CD8-positive, alpha-beta memory T cell (primary cell): ENCODE measurements at regions not wholly inside any gene's neighbourhood (a gene's known extent, or its start where the extent isn't known, plus 50 kb on each side); places are given as distances from the start of the nearest gene placed in this dataset.

Experiments
- CTCF ChIA-PET: fragments of 350-600 bp; sonication (Branson Sonifier 250); formaldehyde crosslinking; loops from one replicate; lab custom pipeline; 2021; ENCODE audit warnings: antibody characterized with exemption; lab: Charles Lee
- POLR2A ChIA-PET: fragments of 350-600 bp; sonication (Branson Sonifier 250); formaldehyde crosslinking; loops from one replicate; lab custom pipeline; 2021; ENCODE audit warnings: antibody characterized with exemption; lab: Charles Lee
- DNase-seq, 5 donors: peaks; one replicate each; pipeline versions ENCODE4 v3.0.0 to v3.0.0-alpha.2; 2020 to 2022; ENCODE audit warnings: mixed read lengths in 1 of 5
- H3K27ac ChIP-seq: one replicate; pipeline ENCODE4 v1.7.0; 2013; ENCODE audit warnings: low read depth, mild to moderate bottlenecking, low read length, moderate library complexity
- H3K27me3 ChIP-seq: 2 replicates; pipeline ENCODE4 v1.7.0; 2013; ENCODE audit warnings: low read length, mild to moderate bottlenecking; ENCODE audit not compliant: insufficient read depth, poor library complexity, severe bottlenecking
- H3K36me3 ChIP-seq: 2 replicates; pipeline ENCODE4 v1.7.0; 2013; ENCODE audit warnings: mild to moderate bottlenecking, low read length, moderate library complexity; ENCODE audit not compliant: insufficient read depth
- H3K4me1 ChIP-seq: 2 replicates; pipeline ENCODE4 v1.7.0; 2013; ENCODE audit warnings: mild to moderate bottlenecking, low read length, moderate library complexity; ENCODE audit not compliant: insufficient read depth
- H3K4me3 ChIP-seq: 2 replicates; pipeline ENCODE4 v1.7.0; 2013; ENCODE audit warnings: mild to moderate bottlenecking, low read length
- H3K9me3 ChIP-seq: 2 replicates; pipeline ENCODE4 v1.7.0; 2013; ENCODE audit warnings: mild to moderate bottlenecking, low read length
- H3K27ac Mint-ChIP-seq, 8 donors: one replicate each; pipeline ENCODE4 v1.8.0; 2020 to 2021; ENCODE audit warnings: mixed read lengths in 8 of 8, mild to moderate bottlenecking in 6 of 8, inconsistent platforms in 3 of 8, moderate library complexity in 3 of 8
- H3K27me3 Mint-ChIP-seq, 2 donors: one replicate each; pipeline ENCODE4 v1.8.0; 2020 to 2021; ENCODE audit warnings: mixed read lengths in 2 of 2, mild to moderate bottlenecking in 1 of 2, moderate library complexity in 1 of 2
- H3K36me3 Mint-ChIP-seq, 3 donors: one replicate each; pipeline ENCODE4 v1.8.0; 2020 to 2021; ENCODE audit warnings: mixed read lengths in 3 of 3, inconsistent platforms in 1 of 3, mild to moderate bottlenecking in 1 of 3
- H3K4me1 Mint-ChIP-seq, 3 donors: one replicate each; pipeline ENCODE4 v1.8.0; 2020 to 2021; ENCODE audit warnings: mixed read lengths in 3 of 3, inconsistent platforms in 1 of 3, mild to moderate bottlenecking in 1 of 3
- H3K4me3 Mint-ChIP-seq, 7 donors: one replicate each; pipeline ENCODE4 v1.8.0; 2020 to 2021; ENCODE audit warnings: mixed read lengths in 7 of 7, mild to moderate bottlenecking in 6 of 7, moderate library complexity in 4 of 7, inconsistent platforms in 2 of 7
- H3K9me3 Mint-ChIP-seq, 5 donors: one replicate each; pipeline ENCODE4 v1.8.0; 2020 to 2022; ENCODE audit warnings: mixed read lengths in 5 of 5, mild to moderate bottlenecking in 3 of 5, moderate library complexity in 2 of 5, inconsistent platforms in 1 of 5

DNA sequence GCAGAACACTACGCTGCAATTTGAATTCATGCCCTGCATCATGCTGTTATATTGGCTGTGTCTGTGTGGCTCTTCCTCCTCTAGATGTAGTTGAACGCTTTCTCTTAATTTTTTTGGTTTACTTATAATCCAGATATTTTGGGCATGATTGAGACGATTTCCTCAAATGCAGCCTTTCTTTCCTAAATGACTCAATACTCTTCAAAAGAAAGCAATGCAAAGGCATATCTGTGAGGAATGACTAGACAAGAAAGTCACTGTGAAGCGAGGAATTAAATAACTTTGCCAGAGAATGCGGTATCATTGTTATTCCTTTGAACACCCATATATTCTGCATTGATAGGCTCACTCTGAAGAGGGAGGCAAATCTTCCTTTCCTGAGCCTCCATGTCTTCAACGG lies 152.8 kb downstream of the YIPF5 start:
- no peak overlapping the region for H3K27ac Mint-ChIP-seq
- H3K4me3 ChIP-seq, result no peak overlapping the region
- H3K4me1 ChIP-seq, result no peaks in the 10 kb centered on the region
- H3K4me1 Mint-ChIP-seq, result peaks cover 2 to 10% (median 8%) of the 10 kb centered on the region in 3 donors
- no peak overlapping the region for H3K4me3 Mint-ChIP-seq
- H3K9me3 ChIP-seq, result no peaks in the 10 kb centered on the region
- H3K27me3 ChIP-seq, result no peaks in the 10 kb centered on the region
- ChIA-PET POLR2A (no interaction called here), CTCF (no interaction called here)
- no peak overlapping the region for H3K27ac ChIP-seq
- H3K27me3 Mint-ChIP-seq, result peaks cover 12 to 13% of the 10 kb centered on the region in 2 donors
- H3K9me3 Mint-ChIP-seq, result peaks cover 9 to 12% (median 10%) of the 10 kb centered on the region in 5 donors
- no peaks in the 10 kb centered on the region for H3K36me3 ChIP-seq
- H3K36me3 Mint-ChIP-seq, result peaks cover 0 to 19% (median 1%) of the 10 kb centered on the region in 3 donors
- DNase-seq, result no peak

DNA sequence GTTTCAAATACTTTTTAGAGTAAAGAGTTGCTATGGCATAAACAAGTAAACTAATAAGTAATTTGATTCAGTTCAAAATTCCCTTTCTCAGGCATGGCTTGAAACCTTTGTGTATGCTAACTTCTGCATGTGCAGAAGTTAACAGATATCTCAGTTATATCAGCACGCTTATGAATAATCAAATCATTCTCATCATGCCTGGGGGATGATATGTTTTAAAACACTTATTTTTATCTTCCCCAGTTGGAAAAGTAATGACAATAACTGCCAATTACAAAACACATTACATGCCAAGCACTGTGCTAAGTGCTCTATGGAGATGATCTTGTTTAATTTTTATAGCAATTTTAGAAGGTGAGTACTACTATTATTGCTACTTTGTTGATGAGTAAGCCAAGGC lies 146.4 kb downstream of the YIPF5 start:
- ChIA-PET CTCF (no interaction called here), POLR2A (no interaction called here)

DNA sequence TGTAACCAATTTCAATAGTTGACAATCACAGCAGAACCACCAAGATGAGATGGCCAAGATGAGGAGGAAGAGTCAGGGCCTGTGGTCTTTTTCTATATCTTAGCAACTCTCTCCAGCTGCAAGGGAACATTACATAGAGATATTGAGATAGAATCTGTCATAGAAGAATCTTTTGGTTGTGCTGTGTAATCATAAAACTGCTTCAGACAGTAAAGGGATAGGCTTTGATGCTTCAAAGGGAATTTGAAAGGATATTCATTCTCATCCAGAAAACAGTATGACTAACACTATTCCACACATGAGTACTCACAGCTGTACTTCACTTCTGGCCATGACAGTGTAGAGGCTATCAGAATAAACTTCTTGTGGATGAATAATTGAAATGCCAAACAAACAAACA lies 145.9 kb downstream of the YIPF5 start:
- Histone ChIP-seq H3K27ac (no peak overlapping the region), H3K27me3 (no peaks in the 10 kb centered on the region), H3K4me3 (no peak overlapping the region), H3K9me3 (no peaks in the 10 kb centered on the region), H3K36me3 (no peaks in the 10 kb centered on the region), H3K4me1 (no peaks in the 10 kb centered on the region)
- no peak overlapping the region for H3K4me3 Mint-ChIP-seq
- ChIA-PET CTCF (no interaction called here), POLR2A (no interaction called here)
- peaks cover 11 to 19% of the 10 kb centered on the region in 2 donors for H3K27me3 Mint-ChIP-seq
- no peak overlapping the region for H3K27ac Mint-ChIP-seq
- H3K4me1 Mint-ChIP-seq, result no peaks in the 10 kb centered on the region
- H3K36me3 Mint-ChIP-seq, result peaks cover 0 to 13% (median 0%) of the 10 kb centered on the region in 3 donors
- DNase-seq, result no peak
- H3K9me3 Mint-ChIP-seq, result peaks cover 5 to 11% (median 9%) of the 10 kb centered on the region in 5 donors

More for the DNA sequence above, 146.4 kb downstream of the YIPF5 start:
- Histone ChIP-seq H3K36me3 (no peaks in the 10 kb centered on the region), H3K27me3 (no peaks in the 10 kb centered on the region), H3K9me3 (no peaks in the 10 kb centered on the region), H3K4me1 (no peaks in the 10 kb centered on the region), H3K27ac (no peak overlapping the region), H3K4me3 (no peak overlapping the region)
- Mint-ChIP-seq H3K27me3 (peaks cover 11 to 19% of the 10 kb centered on the region in 2 donors), H3K4me3 (no peak overlapping the region), H3K36me3 (peaks cover 0 to 13% (median 0%) of the 10 kb centered on the region in 3 donors), H3K9me3 (peaks cover 5 to 11% (median 9%) of the 10 kb centered on the region in 5 donors), H3K27ac (no peak overlapping the region), H3K4me1 (no peaks in the 10 kb centered on the region)
- DNase-seq, result no peak

DNA sequence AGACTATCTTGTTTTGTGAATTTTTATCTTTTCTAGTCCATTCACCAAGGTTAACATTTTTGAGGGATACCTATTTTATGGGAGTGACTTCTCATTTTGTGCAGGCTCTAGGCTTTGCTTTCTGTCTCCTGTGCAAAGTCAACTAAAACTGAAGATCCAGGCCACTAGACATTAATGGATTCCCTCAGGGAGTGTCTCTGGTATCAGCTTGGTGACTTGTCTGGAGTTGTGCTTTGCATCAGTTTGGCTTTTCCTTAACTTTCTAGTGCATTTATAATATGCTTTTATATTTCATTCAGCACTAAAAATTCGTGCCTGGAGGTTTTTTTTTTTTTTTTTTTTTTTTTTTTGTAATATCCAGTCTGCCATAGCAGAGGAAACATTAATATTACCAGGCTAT lies 144.2 kb downstream of the YIPF5 start:
- DNase-seq, result no peak
- Mint-ChIP-seq H3K4me1 (no peaks in the 10 kb centered on the region), H3K27ac (no peak overlapping the region), H3K4me3 (no peak overlapping the region), H3K9me3 (peaks cover 3 to 9% (median 7%) of the 10 kb centered on the region in 5 donors), H3K27me3 (peaks cover 5 to 11% of the 10 kb centered on the region in 2 donors), H3K36me3 (peaks cover 0 to 7% (median 0%) of the 10 kb centered on the region in 3 donors)
- H3K4me1 ChIP-seq, result no peaks in the 10 kb centered on the region
- ChIA-PET POLR2A (no interaction called here), CTCF (no interaction called here)
- H3K27ac ChIP-seq, result no peak overlapping the region
- H3K36me3 ChIP-seq, result no peaks in the 10 kb centered on the region
- H3K9me3 ChIP-seq, result no peaks in the 10 kb centered on the region
- H3K27me3 ChIP-seq, result no peaks in the 10 kb centered on the region
- no peak overlapping the region for H3K4me3 ChIP-seq

DNA sequence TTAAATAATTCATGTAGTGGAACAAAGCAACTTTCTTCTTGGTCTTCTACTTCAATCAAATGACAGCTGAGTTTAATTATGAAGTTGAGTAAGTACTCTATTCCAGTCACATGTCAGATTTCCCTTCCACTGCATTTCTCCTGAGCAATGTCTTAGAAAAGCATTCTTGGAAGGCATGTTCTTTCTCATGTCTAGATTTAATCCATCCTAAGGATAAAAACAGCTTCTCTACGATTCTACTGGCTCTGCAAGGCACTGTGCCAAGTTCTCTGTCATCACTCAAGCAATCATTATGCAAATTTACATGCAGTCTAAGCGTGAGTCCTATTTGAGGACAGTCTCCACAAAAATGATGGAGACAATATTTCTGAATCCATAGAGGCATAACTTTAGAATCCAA lies 142.4 kb downstream of the YIPF5 start:
- Histone ChIP-seq H3K27me3 (no peaks in the 10 kb centered on the region), H3K9me3 (no peaks in the 10 kb centered on the region), H3K27ac (no peak overlapping the region), H3K4me3 (no peak overlapping the region), H3K4me1 (no peaks in the 10 kb centered on the region), H3K36me3 (no peaks in the 10 kb centered on the region)
- peaks cover 9 to 23% of the 10 kb centered on the region in 2 donors for H3K27me3 Mint-ChIP-seq
- ChIA-PET POLR2A (no interaction called here), CTCF (no interaction called here)
- H3K4me1 Mint-ChIP-seq, result no peaks in the 10 kb centered on the region
- no peaks in the 10 kb centered on the region for H3K9me3 Mint-ChIP-seq
- DNase-seq, result no peak
- no peak overlapping the region for H3K4me3 Mint-ChIP-seq
- no peak overlapping the region for H3K27ac Mint-ChIP-seq
- H3K36me3 Mint-ChIP-seq, result no peaks in the 10 kb centered on the region

DNA sequence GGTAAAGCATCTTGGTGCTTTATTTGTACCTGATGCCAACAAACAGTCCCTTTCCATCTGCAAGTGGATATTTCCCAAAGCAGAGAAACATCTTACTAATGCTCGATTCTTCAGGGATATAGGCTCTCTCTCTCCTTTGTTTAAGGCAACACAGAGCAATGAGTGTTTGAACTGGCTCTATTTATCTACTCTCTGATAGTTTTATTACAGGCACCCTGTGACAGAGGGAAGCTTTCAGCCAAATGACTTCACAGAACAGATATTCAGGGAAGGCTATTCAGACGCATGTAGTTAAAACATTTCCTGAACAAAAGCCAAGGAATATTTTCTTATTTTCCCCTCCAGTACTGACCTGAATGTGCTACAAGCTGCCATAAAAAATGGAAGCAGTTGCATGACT lies 141.8 kb downstream of the YIPF5 start:
- POLR2A ChIA-PET, result no interaction called here
- Histone ChIP-seq H3K27ac (no peak overlapping the region), H3K4me3 (no peak overlapping the region), H3K4me1 (no peaks in the 10 kb centered on the region), H3K9me3 (no peaks in the 10 kb centered on the region), H3K36me3 (no peaks in the 10 kb centered on the region), H3K27me3 (no peaks in the 10 kb centered on the region)
- H3K27ac Mint-ChIP-seq, result no peak overlapping the region
- peaks cover 9 to 23% of the 10 kb centered on the region in 2 donors for H3K27me3 Mint-ChIP-seq
- no peaks in the 10 kb centered on the region for H3K9me3 Mint-ChIP-seq
- CTCF ChIA-PET, result no interaction called here
- DNase-seq, result no peak
- no peak overlapping the region for H3K4me3 Mint-ChIP-seq
- H3K36me3 Mint-ChIP-seq, result no peaks in the 10 kb centered on the region
- no peaks in the 10 kb centered on the region for H3K4me1 Mint-ChIP-seq

DNA sequence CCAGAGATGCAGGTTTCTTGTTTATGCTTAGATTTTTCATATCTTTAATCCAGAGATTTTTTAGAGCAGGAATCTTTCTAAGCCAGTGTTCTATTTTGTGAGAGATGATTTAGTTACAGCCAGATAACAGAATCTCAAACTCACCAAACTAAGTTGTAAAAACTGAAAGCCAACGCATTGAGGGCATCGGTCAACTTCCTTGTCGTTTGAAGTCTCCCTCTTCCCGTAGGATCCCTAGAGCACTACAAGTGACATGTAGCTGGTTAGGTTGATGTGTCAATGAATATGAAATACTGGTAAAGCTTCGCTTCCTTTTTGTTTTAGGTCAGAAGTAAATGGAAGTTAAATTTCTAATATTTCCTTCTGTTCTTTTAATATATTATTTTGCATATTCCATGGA lies 139.6 kb downstream of the YIPF5 start:
- Histone ChIP-seq H3K27ac (no peak overlapping the region), H3K27me3 (no peaks in the 10 kb centered on the region), H3K36me3 (no peaks in the 10 kb centered on the region), H3K4me1 (no peaks in the 10 kb centered on the region), H3K9me3 (no peaks in the 10 kb centered on the region), H3K4me3 (no peak overlapping the region)
- Mint-ChIP-seq H3K36me3 (no peaks in the 10 kb centered on the region), H3K9me3 (no peaks in the 10 kb centered on the region), H3K27me3 (peaks cover 14 to 36% of the 10 kb centered on the region in 2 donors), H3K4me3 (no peak overlapping the region), H3K27ac (no peak overlapping the region), H3K4me1 (no peaks in the 10 kb centered on the region)
- POLR2A ChIA-PET, result no interaction called here
- CTCF ChIA-PET, result no interaction called here
- DNase-seq, result no peak

DNA sequence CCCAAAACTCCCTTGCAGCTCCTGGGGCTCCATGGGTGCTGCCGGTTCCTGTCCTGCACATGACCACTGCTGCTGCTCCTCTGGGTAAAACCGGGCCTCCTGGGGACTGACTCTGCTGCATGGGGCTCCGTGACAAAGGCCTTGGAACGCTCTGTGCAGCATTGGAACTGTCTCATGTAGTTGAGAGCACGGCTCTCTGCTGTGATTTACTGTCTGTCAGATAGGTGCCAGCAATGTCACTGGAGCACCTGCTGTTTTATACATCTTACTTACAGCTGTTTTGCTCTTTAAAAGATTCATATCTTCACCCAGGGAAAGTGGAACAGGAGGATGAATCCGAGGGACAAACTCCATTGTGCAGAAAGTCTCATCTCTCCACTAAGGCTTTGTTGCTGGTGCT lies 138.1 kb downstream of the YIPF5 start:
- Histone ChIP-seq H3K27ac (no peak overlapping the region), H3K9me3 (no peaks in the 10 kb centered on the region), H3K4me1 (no peaks in the 10 kb centered on the region), H3K36me3 (no peaks in the 10 kb centered on the region), H3K27me3 (no peaks in the 10 kb centered on the region), H3K4me3 (no peak overlapping the region)
- Mint-ChIP-seq H3K4me3 (no peak overlapping the region), H3K4me1 (no peaks in the 10 kb centered on the region), H3K27me3 (peaks cover 14 to 48% of the 10 kb centered on the region in 2 donors), H3K27ac (peak overlapping the region in 1 of 8 donors; percentile 70), H3K36me3 (no peaks in the 10 kb centered on the region), H3K9me3 (no peaks in the 10 kb centered on the region)
- ChIA-PET POLR2A (no interaction called here), CTCF (no interaction called here)
- DNase-seq, result no peak

DNA sequence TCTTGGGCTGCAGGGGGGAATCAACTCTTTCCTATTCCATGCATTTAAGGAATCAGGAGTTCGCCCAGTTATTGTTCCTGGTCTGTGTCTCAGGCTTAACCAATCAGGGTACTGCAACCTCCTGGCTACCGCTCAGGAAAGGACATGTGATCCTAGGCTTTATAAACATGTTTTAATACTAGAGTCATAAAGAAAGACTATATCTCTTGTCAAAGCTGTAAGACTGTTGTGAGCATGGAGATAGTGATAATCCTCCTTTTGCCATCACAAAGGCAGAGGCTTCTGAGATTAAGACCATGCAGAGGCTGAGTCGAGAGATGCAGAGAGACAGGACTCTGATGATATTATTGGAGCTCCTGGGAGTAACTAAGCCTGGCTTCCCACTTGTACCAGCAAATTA lies 137.0 kb downstream of the YIPF5 start:
- Histone ChIP-seq H3K4me3 (no peak overlapping the region), H3K27ac (no peak overlapping the region), H3K4me1 (no peaks in the 10 kb centered on the region), H3K27me3 (no peaks in the 10 kb centered on the region), H3K36me3 (no peaks in the 10 kb centered on the region), H3K9me3 (no peaks in the 10 kb centered on the region)
- Mint-ChIP-seq H3K4me3 (no peak overlapping the region), H3K27ac (no peak overlapping the region), H3K36me3 (no peaks in the 10 kb centered on the region), H3K9me3 (no peaks in the 10 kb centered on the region), H3K4me1 (no peaks in the 10 kb centered on the region), H3K27me3 (peaks cover 13 to 44% of the 10 kb centered on the region in 2 donors)
- no peak for DNase-seq
- ChIA-PET POLR2A (no interaction called here), CTCF (no interaction called here)
